Hypothalamus (tissue), 51 donors: ENCODE measurements at regions not wholly inside any gene's neighbourhood (a gene's known extent, or its start where the extent isn't known, plus 50 kb on each side); places are given as distances from the start of the nearest gene placed in this dataset.
A peak's percentile ranks its signal among the peaks of the same experiment; 100 is the strongest.

Experiments used
- DNase-seq, 51 donors: peaks; one replicate each; lab custom pipeline; 2025; lab: John Stamatoyannopoulos, UW

GRCh38 chr19:30082611-30083010 is 140.6 kb downstream of the URI1 start:
- no peak for DNase-seq

DNA sequence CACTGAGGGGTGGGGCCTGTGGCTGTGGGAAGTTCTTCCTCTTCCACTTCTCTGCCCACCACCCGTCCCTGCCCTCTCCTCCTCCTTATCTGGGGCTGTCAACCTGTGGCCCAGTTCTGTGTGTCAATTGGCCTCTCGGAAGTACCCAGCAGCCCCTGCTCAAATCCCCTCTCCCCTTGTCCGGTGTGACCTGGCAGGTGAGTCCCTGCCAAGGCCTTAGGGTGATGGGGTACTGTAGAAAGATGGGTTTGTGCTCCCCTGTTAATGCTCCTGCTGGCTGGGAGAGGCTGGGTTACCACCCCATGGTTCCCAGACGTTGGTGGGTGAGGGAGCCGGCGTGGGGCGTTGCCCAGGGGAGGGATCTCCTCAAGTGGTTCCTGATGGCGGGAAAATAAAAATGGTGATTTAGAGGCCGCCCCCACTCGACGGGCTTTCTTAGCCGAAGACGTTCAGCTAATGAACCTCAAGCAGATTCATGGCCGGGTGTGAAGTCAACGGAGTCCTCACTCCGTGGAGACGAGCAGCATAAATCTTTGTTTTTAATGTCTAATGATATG is 141.2 kb downstream of the URI1 start:
- DNase-seq, result no peak

DNA sequence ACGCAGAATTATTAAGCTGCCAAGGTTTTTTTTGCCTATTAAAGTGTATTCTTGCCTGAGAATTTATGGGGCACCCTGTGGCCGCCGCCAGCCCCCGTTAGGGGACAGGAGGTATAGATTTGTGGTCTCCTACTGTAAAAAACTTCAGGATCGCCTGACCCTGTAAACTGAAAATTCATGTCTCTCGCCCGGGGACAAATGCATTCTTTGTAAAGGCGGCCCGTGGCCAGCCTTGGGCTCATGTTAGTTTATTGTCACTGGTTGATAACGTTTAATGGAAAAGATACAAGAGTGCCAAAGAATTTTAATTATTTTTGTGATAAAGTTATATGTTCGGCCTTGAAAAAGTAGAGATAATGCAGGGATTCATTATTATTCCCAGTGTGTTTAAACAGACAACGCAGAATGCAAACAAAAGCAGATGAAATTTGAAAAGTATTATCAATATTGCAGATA is 141.7 kb downstream of the URI1 start:
- DNase-seq, result no peak

- no peak for DNase-seq
These were observed 142.4 kb downstream of the URI1 start for GRCh38 chr19:30084390-30084819.

DNA sequence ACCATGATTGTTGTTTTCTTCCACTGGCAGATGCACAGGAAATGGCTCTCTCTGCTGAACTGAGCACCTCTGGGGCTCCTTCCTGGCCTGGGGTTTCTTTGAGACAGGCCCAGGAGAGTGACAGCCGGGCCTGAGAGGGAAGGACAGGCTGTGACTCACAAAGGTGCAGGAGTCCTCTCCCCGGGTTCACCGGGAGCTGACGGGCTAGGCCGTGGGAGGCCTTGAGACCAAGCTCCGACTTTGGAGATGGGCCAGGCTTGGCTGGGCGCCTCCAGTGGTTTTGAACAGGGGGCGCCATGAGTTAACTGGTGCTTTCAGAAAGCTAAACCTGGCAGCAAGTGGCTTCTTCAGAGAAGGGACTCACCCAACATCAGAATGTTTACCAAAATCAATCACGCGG is 143.4 kb downstream of the URI1 start:
- peak in 6 of 51 donors; percentile 3 to 26 (median 11) for DNase-seq

GRCh38 chr19:30086220-30086619 is 144.2 kb downstream of the URI1 start:
- DNase-seq, result no peak

- DNase-seq, result no peak
These were observed 144.9 kb downstream of the URI1 start for GRCh38 chr19:30086916-30087315.

DNA sequence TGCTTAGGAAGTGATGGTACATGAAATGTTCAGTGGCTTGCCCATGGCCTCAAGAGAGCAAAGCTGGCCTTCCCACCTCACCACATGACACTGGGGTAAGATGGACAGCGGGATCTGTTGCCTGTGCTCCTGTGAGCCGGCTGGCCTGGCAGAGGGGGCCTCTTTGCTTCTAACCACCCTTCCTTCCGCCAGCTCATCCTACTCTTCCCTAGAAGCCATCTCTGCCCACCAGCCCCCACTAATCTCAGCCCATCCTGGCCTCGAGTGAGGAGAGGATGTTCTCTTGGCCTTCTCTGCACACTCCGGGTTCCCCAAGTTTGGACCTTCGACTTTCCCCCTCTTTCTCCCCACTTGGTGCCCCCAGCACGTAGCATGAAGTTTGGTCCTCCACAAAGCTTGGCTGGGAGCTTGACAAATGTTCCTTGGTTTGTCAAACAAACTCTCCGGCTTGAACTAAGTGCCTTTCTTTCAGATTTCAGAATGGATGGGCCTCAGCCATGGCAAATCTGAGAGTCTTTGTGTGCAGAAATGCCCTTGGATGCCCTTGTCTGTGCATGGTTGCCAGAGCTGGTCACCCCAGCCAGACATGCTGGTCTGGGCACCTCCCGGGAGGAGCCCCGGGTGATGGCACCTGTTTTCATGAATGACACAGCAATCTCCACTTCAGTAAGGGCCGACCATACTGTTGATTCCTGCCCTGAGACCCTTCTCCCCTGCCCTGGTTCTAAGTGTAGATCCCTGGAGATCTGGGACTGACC is 145.5 kb downstream of the URI1 start:
- peak in 1 of 51 donors; percentile 3 for DNase-seq

- no peak for DNase-seq
These were observed 146.5 kb downstream of the URI1 start for GRCh38 chr19:30088567-30088966.

- no peak for DNase-seq
These were observed 147.1 kb downstream of the URI1 start for GRCh38 chr19:30089086-30089665.

DNA sequence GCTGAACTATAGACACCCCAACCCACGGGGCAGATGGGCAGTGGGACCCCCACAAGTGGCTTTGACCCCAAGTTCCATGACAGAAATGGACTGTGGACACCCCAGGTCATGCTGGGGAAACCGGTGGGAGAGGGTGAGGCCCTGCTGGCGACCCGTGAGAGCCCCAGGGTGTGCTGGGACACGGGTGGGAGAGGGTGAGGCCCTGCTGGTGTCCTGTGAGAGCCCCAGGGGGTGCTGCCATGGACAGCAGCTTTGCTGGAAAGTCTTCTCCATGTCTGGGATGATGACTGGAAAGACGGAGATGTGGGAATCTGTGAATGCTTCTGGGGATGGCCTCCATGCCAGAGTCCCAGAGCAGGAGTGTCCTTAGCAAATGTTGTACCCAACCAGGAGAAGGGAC is 148.4 kb downstream of the URI1 start:
- DNase-seq, result no peak

DNA sequence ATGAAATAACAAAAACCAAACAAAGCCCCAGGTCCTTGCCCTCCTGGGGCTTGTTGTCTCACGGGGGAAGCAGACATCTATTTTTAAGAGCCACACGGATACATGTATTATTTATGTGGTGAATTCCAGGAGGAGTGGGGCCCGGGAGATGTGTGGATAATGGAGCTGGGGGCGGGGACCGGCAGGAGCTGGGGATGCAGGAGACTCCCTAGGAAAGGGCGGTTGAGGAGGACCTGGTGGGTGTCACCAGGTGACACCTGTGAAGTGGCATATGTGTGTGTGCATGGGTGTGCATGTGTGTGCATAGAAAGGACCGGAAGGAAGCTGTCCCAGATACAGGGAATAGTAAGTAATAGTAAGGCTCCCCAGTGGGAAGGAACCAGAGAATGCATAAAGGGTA is 148.9 kb downstream of the URI1 start:
- no peak for DNase-seq

DNA sequence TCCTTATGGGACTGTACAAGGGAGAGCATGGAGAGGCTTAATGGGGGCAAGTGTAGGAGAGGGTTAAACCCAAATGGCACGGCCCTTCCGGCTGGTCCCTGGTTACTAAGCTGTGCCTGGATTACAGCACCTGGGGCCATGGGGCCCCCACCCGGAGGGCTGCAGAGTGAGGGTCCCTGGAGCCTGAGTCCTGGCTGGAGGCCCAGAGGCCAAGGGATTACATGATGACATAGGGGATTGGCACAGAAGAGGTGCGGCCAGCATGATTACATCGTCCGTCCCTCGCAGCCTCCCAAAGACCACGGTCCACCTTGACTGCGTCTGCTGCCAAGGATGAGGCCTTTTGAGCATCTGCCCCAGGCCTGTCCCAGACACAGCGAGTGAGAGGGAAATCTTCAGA is 149.4 kb downstream of the URI1 start:
- DNase-seq, result no peak

GRCh38 chr19:30091856-30092255 is 149.8 kb downstream of the URI1 start:
- DNase-seq, result no peak

DNA sequence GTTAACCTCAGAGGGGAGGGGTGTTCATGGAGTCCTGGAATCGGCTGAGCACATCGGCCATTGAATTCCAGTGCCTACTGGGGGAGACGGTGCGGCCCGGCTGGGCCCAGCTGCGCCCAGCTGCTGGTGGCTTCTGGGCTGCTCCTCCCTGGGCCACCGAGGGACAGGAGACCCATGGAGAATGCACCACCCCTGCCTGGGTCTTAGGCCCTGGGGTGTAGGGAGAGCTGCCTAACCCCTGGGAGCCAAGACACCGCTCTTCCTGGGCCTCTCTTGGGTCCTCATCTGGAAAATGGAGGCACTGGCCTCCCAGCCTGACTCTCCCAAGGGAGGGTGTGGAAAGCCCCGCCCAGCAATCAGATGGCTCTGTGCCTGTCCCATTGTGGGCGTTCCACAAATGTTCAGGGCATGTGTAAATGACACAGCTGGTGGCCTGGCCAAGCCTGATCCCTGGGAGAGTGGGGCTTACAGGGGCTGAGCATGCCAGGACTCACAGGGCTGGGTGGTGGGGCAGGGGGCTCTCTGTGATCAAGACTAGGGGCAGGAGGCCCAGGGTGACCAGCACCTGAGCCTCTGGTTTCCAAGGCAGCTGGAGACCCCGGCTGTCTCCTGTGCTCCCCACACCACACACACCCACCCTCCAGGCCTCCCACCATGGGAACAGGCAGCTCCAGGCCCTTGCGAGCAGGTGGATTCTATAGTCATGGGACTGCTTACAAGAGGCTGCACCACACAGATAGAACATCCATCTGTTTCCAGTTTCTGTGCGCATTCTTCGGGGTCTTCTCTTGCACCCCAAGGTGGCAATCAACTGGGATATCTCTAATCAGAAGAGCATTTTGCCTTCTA is 150.9 kb downstream of the URI1 start:
- no peak for DNase-seq

DNA sequence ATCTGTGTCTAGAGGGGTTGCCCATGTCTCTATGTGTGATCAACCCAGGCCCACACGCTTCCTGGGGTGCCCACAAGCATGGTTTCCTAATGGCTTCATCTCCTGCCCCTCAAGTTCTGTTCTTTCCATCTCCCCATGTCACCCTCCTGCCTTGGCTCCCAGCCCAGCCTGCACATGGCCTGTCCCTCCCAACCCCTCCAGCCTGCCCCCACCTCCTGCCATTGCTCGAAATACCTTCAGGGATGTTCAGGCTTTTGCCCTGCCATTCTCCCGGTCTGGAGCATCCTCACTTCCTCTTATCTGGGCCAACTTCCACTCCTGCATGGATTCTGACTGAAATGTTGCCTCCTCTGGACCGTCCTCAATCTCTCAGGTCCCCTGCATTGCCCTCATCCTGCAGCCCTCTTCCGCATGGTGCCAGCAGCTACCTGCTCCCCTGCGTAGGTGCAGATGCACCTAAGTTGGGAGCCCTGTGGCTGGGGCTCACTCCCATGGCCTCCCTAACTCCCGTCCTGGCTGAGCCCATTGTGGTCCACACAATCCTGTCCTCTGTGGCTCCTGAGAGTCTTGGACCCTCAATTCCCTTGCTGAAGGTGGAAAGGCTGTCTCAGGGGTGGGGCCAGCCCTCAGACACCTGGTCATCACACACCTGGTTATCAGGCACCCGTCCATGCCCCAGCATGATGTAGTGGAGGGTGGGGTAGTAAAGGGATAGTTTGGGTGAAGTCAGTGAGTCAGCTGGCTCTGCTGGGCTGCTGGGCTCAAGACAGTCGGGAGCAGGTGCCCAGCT is 152.1 kb downstream of the URI1 start:
- DNase-seq, result no peak

DNA sequence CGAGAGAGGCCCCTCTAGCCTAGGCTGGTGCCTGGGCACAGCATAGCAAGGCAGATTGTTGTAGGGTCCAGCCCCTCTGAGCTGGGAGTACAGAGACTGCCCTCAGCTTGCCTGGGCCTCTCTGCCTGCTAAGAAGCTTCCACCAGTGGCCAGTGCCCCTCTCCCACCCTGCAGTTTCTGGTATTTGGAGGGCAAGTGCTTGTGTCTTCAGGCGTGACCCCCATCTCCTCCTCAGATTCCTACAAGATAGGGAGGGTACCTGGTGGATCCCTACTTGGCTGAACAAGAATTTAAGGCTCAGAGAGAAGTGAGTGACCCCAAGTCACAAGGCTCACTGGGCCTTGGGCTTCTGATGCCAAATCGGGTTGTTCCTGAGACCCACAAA is 152.7 kb downstream of the URI1 start:
- no peak for DNase-seq

- no peak for DNase-seq
These were observed 153.1 kb downstream of the URI1 start for GRCh38 chr19:30095171-30095570.

GRCh38 chr19:30096596-30097370 is 154.7 kb downstream of the URI1 start:
- DNase-seq, result no peak
